Endothelial cell of umbilical vein (primary cell): ENCODE measurements at regions not wholly inside any gene's neighbourhood (a gene's known extent, or its start where the extent isn't known, plus 50 kb on each side); places are given as distances from the start of the nearest gene placed in this dataset.

Experiments
- EZH2 ChIP-seq: IDR thresholded peaks from 2 replicates; pipeline ENCODE4 v1.6.1; 2012; ENCODE audit warnings: borderline replicate concordance, low read depth, mild to moderate bottlenecking, moderate library complexity, low read length, inconsistent platforms; ENCODE audit not compliant: severe bottlenecking
- MYC ChIP-seq: IDR thresholded peaks from one replicate; pipeline ENCODE4 v1.6.1; 2011; ENCODE audit warnings: mild to moderate bottlenecking, low read depth, low read length
- POLR2A ChIP-seq: IDR thresholded peaks from 2 replicates; pipeline ENCODE4 v1.6.1; 2012; ENCODE audit warnings: low read depth, mild to moderate bottlenecking, control low read depth, low read length
- POLR2AphosphoS5 ChIP-seq: IDR thresholded peaks from 2 replicates; pipeline ENCODE4 v1.6.1; 2012; ENCODE audit warnings: low read depth, mild to moderate bottlenecking, control low read depth, low read length, moderate library complexity; ENCODE audit not compliant: insufficient read depth
- TF ChIP-seq, protein P1 (sequence below), 2 donors: IDR thresholded peaks; 1 replicate in 1 of 2; 2 replicates in 1 of 2; pipeline ENCODE4 v1.5.1; 2011; ENCODE audit warnings: low read length in 2 of 2, mild to moderate bottlenecking in 2 of 2, moderate library complexity in 2 of 2, control low read depth in 1 of 2, inconsistent platforms in 1 of 2, low read depth in 1 of 2; ENCODE audit not compliant: insufficient read depth in 1 of 2; ENCODE audit errors: extremely low read depth in 1 of 2

DNA sequence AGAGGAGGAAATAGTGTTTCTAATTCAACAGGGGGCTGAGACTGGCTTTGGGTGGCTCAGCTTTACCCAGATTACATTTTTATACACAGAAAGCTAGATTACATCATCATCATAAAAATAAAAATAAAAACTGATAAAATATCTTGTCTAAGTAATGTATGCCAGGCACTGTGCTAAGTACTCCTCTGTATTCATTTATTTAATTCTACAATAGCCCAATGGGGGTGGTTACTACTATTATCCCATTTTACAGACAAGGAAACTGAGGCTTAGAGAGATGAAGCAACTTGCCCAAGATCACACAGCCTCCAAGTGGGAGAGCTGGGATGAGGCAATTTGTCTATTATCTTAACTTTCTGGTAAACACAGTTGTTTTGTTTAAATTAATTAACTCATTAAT, 62.3 kb upstream of the ECE1 start:
- TF ChIP-seq POLR2A (no peak), POLR2AphosphoS5 (no peak), EZH2 (no peak), MYC (no peak)
- TF ChIP-seq, protein P1, sequence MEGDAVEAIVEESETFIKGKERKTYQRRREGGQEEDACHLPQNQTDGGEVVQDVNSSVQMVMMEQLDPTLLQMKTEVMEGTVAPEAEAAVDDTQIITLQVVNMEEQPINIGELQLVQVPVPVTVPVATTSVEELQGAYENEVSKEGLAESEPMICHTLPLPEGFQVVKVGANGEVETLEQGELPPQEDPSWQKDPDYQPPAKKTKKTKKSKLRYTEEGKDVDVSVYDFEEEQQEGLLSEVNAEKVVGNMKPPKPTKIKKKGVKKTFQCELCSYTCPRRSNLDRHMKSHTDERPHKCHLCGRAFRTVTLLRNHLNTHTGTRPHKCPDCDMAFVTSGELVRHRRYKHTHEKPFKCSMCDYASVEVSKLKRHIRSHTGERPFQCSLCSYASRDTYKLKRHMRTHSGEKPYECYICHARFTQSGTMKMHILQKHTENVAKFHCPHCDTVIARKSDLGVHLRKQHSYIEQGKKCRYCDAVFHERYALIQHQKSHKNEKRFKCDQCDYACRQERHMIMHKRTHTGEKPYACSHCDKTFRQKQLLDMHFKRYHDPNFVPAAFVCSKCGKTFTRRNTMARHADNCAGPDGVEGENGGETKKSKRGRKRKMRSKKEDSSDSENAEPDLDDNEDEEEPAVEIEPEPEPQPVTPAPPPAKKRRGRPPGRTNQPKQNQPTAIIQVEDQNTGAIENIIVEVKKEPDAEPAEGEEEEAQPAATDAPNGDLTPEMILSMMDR (IDR thresholded peaks at IDR 0.05; ENCODE audit: extremely low read depth in 1 of 2, insufficient read depth in 1 of 2, low read depth in 1 of 2, low read length in 2 of 2): no peak
